Trophoblast cell (in vitro differentiated cells and primary cell): ENCODE measurements at regions not wholly inside any gene's neighbourhood (a gene's known extent, or its start where the extent isn't known, plus 50 kb on each side); places are given as distances from the start of the nearest gene placed in this dataset.
A peak's percentile ranks its signal among the peaks of the same experiment; 100 is the strongest.

Experiments
- DNase-seq, 2 donors: peaks; one replicate each; pipeline ENCODE4 v3.0.0-alpha.2; 2016
- H2AFZ ChIP-seq: 2 replicates; pipeline ENCODE4 v1.6.1; 2013; ENCODE audit warnings: low read length, moderate library complexity, mild to moderate bottlenecking; ENCODE audit not compliant: insufficient read depth, poor library complexity
- H2AK5ac ChIP-seq: 2 replicates; pipeline ENCODE4 v1.6.1; 2013; ENCODE audit warnings: mild to moderate bottlenecking, low read length
- H2BK120ac ChIP-seq: 2 replicates; pipeline ENCODE4 v1.6.1; 2013; ENCODE audit warnings: low read length, mild to moderate bottlenecking, moderate library complexity; ENCODE audit not compliant: insufficient read depth, poor library complexity
- H2BK12ac ChIP-seq: 2 replicates; pipeline ENCODE4 v1.6.1; 2013; ENCODE audit warnings: mild to moderate bottlenecking, low read length, moderate library complexity
- H2BK5ac ChIP-seq: 2 replicates; pipeline ENCODE4 v1.6.1; 2013; ENCODE audit warnings: low read length, low read depth, moderate library complexity, mild to moderate bottlenecking; ENCODE audit not compliant: poor library complexity
- H3K14ac ChIP-seq: 2 replicates; pipeline ENCODE4 v1.6.1; 2013; ENCODE audit warnings: mild to moderate bottlenecking, low read length
- H3K18ac ChIP-seq: 2 replicates; pipeline ENCODE4 v1.6.1; 2013; ENCODE audit warnings: mild to moderate bottlenecking, low read length
- H3K23ac ChIP-seq: 2 replicates; pipeline ENCODE4 v1.6.1; 2013; ENCODE audit warnings: low read length
- H3K27ac ChIP-seq: 2 replicates; pipeline ENCODE4 v1.5.1; 2013; ENCODE audit warnings: low read depth, mild to moderate bottlenecking, inconsistent platforms, low read length, moderate library complexity
- H3K27me3 ChIP-seq: 2 replicates; pipeline ENCODE4 v1.6.1; 2013; ENCODE audit warnings: inconsistent platforms, mild to moderate bottlenecking, low read length, moderate library complexity; ENCODE audit not compliant: insufficient read depth
- H3K36me3 ChIP-seq, 2 experiments: 1 replicate in 1 of 2; 2 replicates in 1 of 2; pipeline ENCODE4 v1.6.1; 2013; ENCODE audit warnings: low read length in 2 of 2, mild to moderate bottlenecking in 2 of 2, moderate library complexity in 1 of 2; ENCODE audit not compliant: insufficient read depth in 2 of 2, control insufficient read depth in 1 of 2
- H3K4ac ChIP-seq: 2 replicates; pipeline ENCODE4 v1.6.1; 2013; ENCODE audit warnings: low read depth, mild to moderate bottlenecking, low read length, moderate library complexity
- H3K4me1 ChIP-seq, 2 experiments: 1 replicate in 1 of 2; 2 replicates in 1 of 2; pipeline ENCODE4 v1.6.1; 2013; ENCODE audit warnings: low read length in 2 of 2, mild to moderate bottlenecking in 2 of 2, moderate library complexity in 1 of 2; ENCODE audit not compliant: insufficient read depth in 2 of 2, control insufficient read depth in 1 of 2
- H3K4me2 ChIP-seq: 2 replicates; pipeline ENCODE4 v1.6.1; 2013; ENCODE audit warnings: inconsistent platforms, mild to moderate bottlenecking, low read length, moderate library complexity
- H3K4me3 ChIP-seq: 2 replicates; pipeline ENCODE4 v1.5.1; 2013; ENCODE audit warnings: mild to moderate bottlenecking, low read depth, low read length, inconsistent platforms
- H3K79me1 ChIP-seq: one replicate; pipeline ENCODE4 v1.6.1; 2013; ENCODE audit warnings: low read length
- H3K79me2 ChIP-seq: 2 replicates; pipeline ENCODE4 v1.6.1; 2013; ENCODE audit warnings: low read length, mild to moderate bottlenecking; ENCODE audit not compliant: control insufficient read depth, insufficient read depth, poor library complexity
- H3K9ac ChIP-seq: 2 replicates; pipeline ENCODE4 v1.6.1; 2013; ENCODE audit warnings: mild to moderate bottlenecking, low read length
- H3K9me3 ChIP-seq: 2 replicates; pipeline ENCODE4 v1.6.1; 2013; ENCODE audit warnings: low read depth, mild to moderate bottlenecking, control low read depth, inconsistent platforms, low read length; ENCODE audit not compliant: insufficient read depth
- H4K12ac ChIP-seq: 2 replicates; pipeline ENCODE4 v1.6.1; 2013; ENCODE audit warnings: low read depth, mild to moderate bottlenecking, low read length, moderate library complexity
- H4K8ac ChIP-seq: 2 replicates; pipeline ENCODE4 v1.6.1; 2013; ENCODE audit warnings: low read depth, mild to moderate bottlenecking, low read length, moderate library complexity
- H4K91ac ChIP-seq: one replicate; pipeline ENCODE4 v1.6.1; 2013; ENCODE audit warnings: low read depth, mild to moderate bottlenecking, low read length, moderate library complexity
- WGBS: extraction: QIAGEN DNeasy Blood & Tissue Kit; methylation state at CpG from one replicate; pipeline ENCODE4 v1.1.7; 2013; ENCODE audit warnings: missing lambda C conversion rate; ENCODE audit not compliant: insufficient read length, insufficient coverage; ENCODE audit errors: extremely low coverage; 5-methylcytosine and 5-hydroxymethylcytosine counted together

- H3K36me3 ChIP-seq, result no peaks in the 10 kb centered on the region
- no peaks in the 10 kb centered on the region for H3K27me3 ChIP-seq
- H2BK12ac ChIP-seq, result no peak overlapping the region
- H4K91ac ChIP-seq, result no peak overlapping the region
- DNase-seq, result no peak
- no peak overlapping the region for H3K18ac ChIP-seq
- no peak overlapping the region for H2BK120ac ChIP-seq
- no peak overlapping the region for H3K9ac ChIP-seq
- no peak overlapping the region for H3K4me3 ChIP-seq
- no peak overlapping the region for H3K23ac ChIP-seq
- no peak overlapping the region for H3K4me2 ChIP-seq
- H3K14ac ChIP-seq, result no peak overlapping the region
- H3K79me2 ChIP-seq, result no peaks in the 10 kb centered on the region
- no peak overlapping the region for H2AFZ ChIP-seq
- H2AK5ac ChIP-seq, result no peak overlapping the region
- no peak overlapping the region for H3K27ac ChIP-seq
- H3K4ac ChIP-seq, result no peak overlapping the region
- H2BK5ac ChIP-seq, result no peak overlapping the region
- no CpG with 5 or more reads among the region's 6 CpGs for WGBS
- peaks cover 0 to 5% of the 10 kb centered on the region in 2 experiments for H3K4me1 ChIP-seq
- H4K12ac ChIP-seq, result no peak overlapping the region
- H3K79me1 ChIP-seq, result no peaks in the 10 kb centered on the region
- H3K9me3 ChIP-seq, result no peaks in the 10 kb centered on the region
- no peak overlapping the region for H4K8ac ChIP-seq
Observed at GRCh38 chr5:116779846-116780245, 205.2 kb upstream of the SEMA6A start.

GRCh38 chr5:116778651-116779280 is 204.1 kb upstream of the SEMA6A start:
- H2BK5ac ChIP-seq, result no peak overlapping the region
- no peak overlapping the region for H3K23ac ChIP-seq
- no peak overlapping the region for H4K8ac ChIP-seq
- no peak overlapping the region for H3K14ac ChIP-seq
- no peaks in the 10 kb centered on the region for H3K9me3 ChIP-seq
- H2AFZ ChIP-seq, result no peak overlapping the region
- peaks cover 0 to 10% of the 10 kb centered on the region in 2 experiments for H3K4me1 ChIP-seq
- no peak overlapping the region for H2AK5ac ChIP-seq
- DNase-seq, result no peak
- no peak overlapping the region for H3K4me2 ChIP-seq
- no peak overlapping the region for H2BK120ac ChIP-seq
- H3K18ac ChIP-seq, result no peak overlapping the region
- no peaks in the 10 kb centered on the region for H3K27me3 ChIP-seq
- peaks cover 4% of the 10 kb centered on the region for H3K79me1 ChIP-seq
- no CpG with 5 or more reads among the region's 2 CpGs for WGBS
- no peak overlapping the region for H4K91ac ChIP-seq
- no peaks in the 10 kb centered on the region for H3K36me3 ChIP-seq
- no peak overlapping the region for H3K4me3 ChIP-seq
- H4K12ac ChIP-seq, result no peak overlapping the region
- H3K9ac ChIP-seq, result no peak overlapping the region
- no peaks in the 10 kb centered on the region for H3K79me2 ChIP-seq
- no peak overlapping the region for H3K4ac ChIP-seq
- no peak overlapping the region for H3K27ac ChIP-seq
- no peak overlapping the region for H2BK12ac ChIP-seq

- H2BK5ac ChIP-seq, result no peak overlapping the region
- H3K27me3 ChIP-seq, result no peaks in the 10 kb centered on the region
- no peak overlapping the region for H2AFZ ChIP-seq
- H2BK12ac ChIP-seq, result peak overlapping the region; percentile 26
- no peaks in the 10 kb centered on the region for H3K79me2 ChIP-seq
- no peak overlapping the region for H3K23ac ChIP-seq
- H4K12ac ChIP-seq, result no peak overlapping the region
- H3K36me3 ChIP-seq, result no peaks in the 10 kb centered on the region
- H3K4me1 ChIP-seq, result peaks cover 0 to 10% of the 10 kb centered on the region in 2 experiments
- no peak overlapping the region for H2AK5ac ChIP-seq
- peak overlapping the region; percentile 1 for H2BK120ac ChIP-seq
- no peak overlapping the region for H4K8ac ChIP-seq
- no peaks in the 10 kb centered on the region for H3K9me3 ChIP-seq
- no peak overlapping the region for H3K4ac ChIP-seq
- H3K14ac ChIP-seq, result no peak overlapping the region
- no peak overlapping the region for H3K18ac ChIP-seq
- H3K4me3 ChIP-seq, result no peak overlapping the region
- H3K79me1 ChIP-seq, result peaks cover 4% of the 10 kb centered on the region
- H3K27ac ChIP-seq, result no peak overlapping the region
- H3K4me2 ChIP-seq, result no peak overlapping the region
- no peak for DNase-seq
- H4K91ac ChIP-seq, result peak overlapping the region; percentile 6
- WGBS, result no CpG with 5 or more reads among the region's 10 CpGs
- H3K9ac ChIP-seq, result no peak overlapping the region
Observed at GRCh38 chr5:116778032-116778431, 203.4 kb upstream of the SEMA6A start.

GRCh38 chr5:116773926-116774325 is 199.3 kb upstream of the SEMA6A start:
- DNase-seq, result no peak
- H3K4me1 ChIP-seq, result peaks cover 0 to 13% of the 10 kb centered on the region in 2 experiments
- no peak overlapping the region for H3K4me3 ChIP-seq
- H3K36me3 ChIP-seq, result no peaks in the 10 kb centered on the region
- H2AFZ ChIP-seq, result no peak overlapping the region
- no peaks in the 10 kb centered on the region for H3K9me3 ChIP-seq
- H4K8ac ChIP-seq, result no peak overlapping the region
- H2AK5ac ChIP-seq, result no peak overlapping the region
- no peak overlapping the region for H3K9ac ChIP-seq
- H3K27me3 ChIP-seq, result no peaks in the 10 kb centered on the region
- peak overlapping the region; percentile 63 for H4K91ac ChIP-seq
- no peak overlapping the region for H3K4me2 ChIP-seq
- H3K79me2 ChIP-seq, result peaks cover 2% of the 10 kb centered on the region
- peak overlapping the region; percentile 4 for H3K14ac ChIP-seq
- H2BK12ac ChIP-seq, result peak overlapping the region; percentile 88
- H3K79me1 ChIP-seq, result peaks cover 13% of the 10 kb centered on the region
- no CpG with 5 or more reads among the region's 5 CpGs for WGBS
- no peak overlapping the region for H3K4ac ChIP-seq
- H3K23ac ChIP-seq, result no peak overlapping the region
- H3K27ac ChIP-seq, result no peak overlapping the region
- H3K18ac ChIP-seq, result no peak overlapping the region
- no peak overlapping the region for H4K12ac ChIP-seq
- H2BK120ac ChIP-seq, result peak overlapping the region; percentile 15
- H2BK5ac ChIP-seq, result peak overlapping the region; percentile 16
